ENCODE measurements at regions not wholly inside any gene's neighbourhood (a gene's known extent, or its start where the extent isn't known, plus 50 kb on each side); places are given as distances from the start of the nearest gene placed in this dataset.

- TF ChIP-seq, protein P1, sequence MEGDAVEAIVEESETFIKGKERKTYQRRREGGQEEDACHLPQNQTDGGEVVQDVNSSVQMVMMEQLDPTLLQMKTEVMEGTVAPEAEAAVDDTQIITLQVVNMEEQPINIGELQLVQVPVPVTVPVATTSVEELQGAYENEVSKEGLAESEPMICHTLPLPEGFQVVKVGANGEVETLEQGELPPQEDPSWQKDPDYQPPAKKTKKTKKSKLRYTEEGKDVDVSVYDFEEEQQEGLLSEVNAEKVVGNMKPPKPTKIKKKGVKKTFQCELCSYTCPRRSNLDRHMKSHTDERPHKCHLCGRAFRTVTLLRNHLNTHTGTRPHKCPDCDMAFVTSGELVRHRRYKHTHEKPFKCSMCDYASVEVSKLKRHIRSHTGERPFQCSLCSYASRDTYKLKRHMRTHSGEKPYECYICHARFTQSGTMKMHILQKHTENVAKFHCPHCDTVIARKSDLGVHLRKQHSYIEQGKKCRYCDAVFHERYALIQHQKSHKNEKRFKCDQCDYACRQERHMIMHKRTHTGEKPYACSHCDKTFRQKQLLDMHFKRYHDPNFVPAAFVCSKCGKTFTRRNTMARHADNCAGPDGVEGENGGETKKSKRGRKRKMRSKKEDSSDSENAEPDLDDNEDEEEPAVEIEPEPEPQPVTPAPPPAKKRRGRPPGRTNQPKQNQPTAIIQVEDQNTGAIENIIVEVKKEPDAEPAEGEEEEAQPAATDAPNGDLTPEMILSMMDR (conservative IDR thresholded peaks at IDR 0.05; ENCODE audit: low read length) = no peak
- no peak for TF ChIP-seq EZH2phosphoT487 (IDR thresholded peaks at IDR 0.05; ENCODE audit: borderline replicate concordance, low read depth, low read length)
Measured at GRCh38 chr10:108254089-108254488, 1089.6 kb upstream of the SORCS1 start.

Measured in OCI-LY7 (cell line).